GM18909 (cell line): ENCODE measurements at regions not wholly inside any gene's neighbourhood (a gene's known extent, or its start where the extent isn't known, plus 50 kb on each side); places are given as distances from the start of the nearest gene placed in this dataset.
"Not testable (repeated sequence)": the region's sequence is repeated elsewhere in the genome, so short reads cannot be mapped to it uniquely, and the experiment has no call there.

ENCODE experiments used
- ATAC-seq: cut with Tn5 transposase; IDR thresholded peaks from one replicate; pipeline ENCODE4 v1.9.1; 2021; ENCODE audit warnings: mild to moderate bottlenecking; ENCODE audit not compliant: unreplicated experiment, poor library complexity

DNA sequence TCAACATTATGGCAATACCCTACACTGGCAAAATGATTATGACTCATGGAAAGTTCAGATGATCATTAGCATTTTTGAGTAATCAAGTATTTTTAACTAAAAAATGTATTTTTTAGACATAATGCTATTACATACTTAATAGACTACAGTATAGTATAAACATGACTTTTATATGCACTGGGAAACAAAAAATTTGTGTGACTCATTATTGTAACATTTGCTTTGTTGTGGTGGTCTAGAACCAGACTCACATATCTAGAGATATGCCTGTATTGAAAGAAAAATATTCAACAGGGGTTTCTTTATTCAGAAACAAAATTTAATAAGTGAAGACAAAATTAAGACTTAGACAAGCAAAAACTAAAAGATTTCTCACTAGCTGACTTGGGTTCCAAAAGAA lies 385.3 kb upstream of the RIOK2 start:
- no peak for ATAC-seq

DNA sequence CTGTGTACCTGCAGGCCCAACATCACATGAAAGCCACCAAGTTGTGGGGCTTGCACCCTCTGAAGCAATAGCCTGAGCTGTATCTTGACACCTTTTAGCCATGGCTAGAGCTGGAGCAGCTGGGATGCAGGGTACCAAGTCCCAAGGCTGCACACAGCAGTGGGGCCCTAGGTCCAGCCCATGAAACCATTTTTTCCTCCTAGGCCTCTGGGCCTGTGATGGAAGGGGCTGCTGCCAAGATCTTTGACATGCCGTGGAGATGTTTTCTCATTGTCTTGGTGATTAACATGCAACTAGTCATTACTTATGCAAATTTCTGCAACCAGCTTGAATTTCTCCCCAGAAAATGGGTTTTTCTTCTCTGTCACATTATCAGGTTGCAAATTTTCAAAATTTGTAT lies 387.2 kb upstream of the RIOK2 start:
- no peak for ATAC-seq

DNA sequence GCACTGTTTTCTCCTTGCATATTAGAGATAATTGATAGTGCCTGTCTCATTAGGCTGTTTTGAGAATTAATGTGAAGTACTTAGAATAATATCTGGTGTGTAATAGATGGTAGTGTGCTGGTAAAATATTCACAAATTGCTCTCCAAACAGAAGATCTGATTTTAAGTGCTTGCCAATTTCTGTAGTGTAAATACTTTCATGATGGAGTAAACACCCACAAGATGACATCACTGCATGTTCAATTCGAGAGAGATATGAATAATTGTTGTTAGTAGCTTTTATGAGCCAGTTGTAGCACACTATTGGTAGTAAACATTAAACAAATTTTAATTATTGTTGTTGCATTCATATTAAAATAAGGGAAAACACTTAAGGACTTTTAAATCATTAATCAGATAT lies 392.3 kb upstream of the RIOK2 start:
- no peak for ATAC-seq

DNA sequence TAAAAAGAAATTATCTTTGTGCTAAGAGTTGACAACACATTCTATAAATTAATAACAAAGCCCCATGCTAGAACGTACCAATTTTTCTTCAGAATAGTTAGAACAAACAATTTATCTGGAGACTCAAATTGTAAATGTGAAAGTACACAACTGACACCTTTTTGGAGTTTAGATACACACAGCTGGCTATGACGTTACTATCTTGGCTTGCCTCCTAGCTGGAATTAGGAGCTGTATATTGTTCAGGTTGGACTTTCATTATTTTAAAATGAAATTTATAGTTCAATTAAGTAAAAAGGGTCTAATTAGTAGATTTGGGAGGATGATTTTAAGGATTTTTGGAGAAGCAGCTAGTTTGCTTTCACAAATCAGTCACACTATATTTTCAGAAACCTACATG lies 393.9 kb upstream of the RIOK2 start:
- no peak for ATAC-seq

DNA sequence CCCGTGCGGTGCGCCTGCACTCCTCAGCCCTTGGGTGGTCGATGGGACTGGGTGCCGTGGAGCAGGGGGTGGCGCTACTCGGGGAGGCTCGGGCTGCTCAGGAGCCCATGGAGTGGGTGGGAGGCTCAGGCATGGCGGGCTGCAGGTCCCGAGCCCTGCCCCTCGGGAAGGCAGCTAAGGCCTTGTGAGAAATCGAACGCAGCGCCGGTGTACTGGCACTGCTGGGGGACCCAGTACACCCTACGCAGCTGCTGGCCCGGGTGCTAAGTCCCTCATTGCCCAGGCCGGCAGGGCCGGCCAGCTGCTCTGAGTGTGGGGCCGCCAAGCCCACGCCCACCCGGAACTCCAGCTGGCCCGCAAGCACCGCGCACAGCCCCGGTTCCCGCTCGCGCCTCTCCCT lies 396.9 kb upstream of the RIOK2 start:
- ATAC-seq, result not testable (repeated sequence)

DNA sequence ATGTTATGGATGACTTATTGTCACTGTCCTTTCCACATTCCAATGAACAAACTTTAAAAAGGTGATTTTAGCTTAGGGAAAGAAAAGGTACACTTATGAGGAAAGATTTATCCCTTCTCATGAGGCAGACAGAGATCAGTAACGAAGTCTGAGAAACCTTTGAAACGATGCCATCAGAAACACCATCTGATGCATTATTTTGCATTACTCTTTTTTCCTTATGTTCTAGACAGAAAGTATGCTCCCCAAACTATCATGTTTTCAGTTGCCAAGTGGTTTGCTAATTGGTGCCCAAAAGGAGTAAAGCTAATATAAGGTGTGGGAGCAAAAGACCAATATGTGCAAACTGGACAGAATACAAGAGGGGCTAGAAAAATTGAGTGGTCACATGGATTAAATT lies 397.7 kb upstream of the RIOK2 start:
- no peak for ATAC-seq

DNA sequence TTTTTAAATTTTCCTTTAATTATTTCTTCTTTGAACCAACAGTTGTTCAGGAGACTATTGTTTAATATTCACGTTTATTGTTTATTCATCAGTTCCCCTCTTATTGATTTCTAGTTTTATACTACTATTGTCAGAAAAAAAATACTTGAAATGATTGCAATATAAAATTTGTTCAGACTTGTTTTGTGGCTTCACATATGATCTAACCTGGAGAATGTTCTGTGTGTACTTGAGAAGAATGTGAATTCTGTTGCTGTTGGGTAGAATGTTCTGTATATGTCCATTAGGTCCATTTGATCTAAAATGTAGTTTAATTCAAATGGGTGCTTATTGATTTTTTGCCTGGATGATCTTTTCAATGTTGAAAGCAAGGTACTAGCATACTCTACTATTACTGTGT lies 408.7 kb upstream of the RIOK2 start:
- ATAC-seq, result no peak

DNA sequence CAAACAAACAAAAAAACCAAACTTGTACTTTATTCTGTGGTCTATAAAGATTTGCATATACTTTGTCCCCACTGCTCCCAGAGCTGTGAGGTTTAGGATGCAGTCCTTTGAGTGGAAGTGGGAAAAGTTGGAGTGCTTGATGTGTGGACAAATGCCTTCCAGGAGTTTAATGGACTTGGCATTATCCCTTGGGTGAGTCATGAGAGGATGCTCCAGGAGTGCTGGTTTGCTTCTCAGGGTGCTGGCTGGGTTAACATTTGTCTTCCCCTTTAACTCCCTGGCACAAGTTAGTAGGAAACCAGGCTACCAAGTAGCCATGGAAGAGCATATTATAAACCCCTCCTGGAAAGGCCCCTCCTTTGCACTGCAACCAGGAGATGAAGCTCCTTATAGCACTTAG lies 417.4 kb upstream of the RIOK2 start:
- no peak for ATAC-seq

DNA sequence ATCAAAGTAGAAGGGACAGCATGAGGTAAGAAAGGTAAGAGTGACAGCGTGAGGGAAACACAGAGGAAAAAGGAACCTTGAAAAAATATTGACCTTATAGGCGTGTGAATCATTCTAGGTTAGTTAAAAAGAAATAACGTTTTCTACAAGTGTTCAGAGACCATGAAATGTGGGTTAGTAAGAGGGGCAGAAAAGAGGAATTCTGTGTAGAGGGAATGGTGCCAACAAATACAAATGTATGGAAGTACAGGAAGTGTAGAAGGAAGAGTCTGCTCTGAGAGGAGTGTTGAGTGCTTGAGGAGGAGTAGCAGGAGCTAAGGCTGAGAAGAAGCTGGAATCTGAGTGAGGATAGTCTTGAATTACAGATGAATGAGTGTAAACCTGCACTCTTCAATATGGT lies 418.6 kb upstream of the RIOK2 start:
- no peak for ATAC-seq

DNA sequence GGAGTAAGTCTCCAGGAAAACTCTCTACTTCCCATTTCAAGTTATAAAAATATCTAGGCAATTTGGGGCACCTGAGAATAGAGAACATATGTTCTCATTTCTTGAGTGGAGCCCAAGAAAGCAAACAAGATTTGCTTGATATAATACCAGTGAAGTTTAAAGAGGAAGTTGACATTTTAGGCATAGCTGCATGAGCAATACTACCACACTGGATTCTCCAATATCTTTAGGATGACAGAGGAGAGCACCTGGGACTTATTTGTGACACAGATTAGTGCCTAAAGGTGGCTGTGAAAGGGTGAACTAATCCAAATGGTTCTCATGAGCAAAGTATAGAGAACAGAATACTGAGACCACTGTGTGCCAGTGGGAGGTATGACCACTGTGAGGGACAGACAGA lies 423.5 kb upstream of the RIOK2 start:
- ATAC-seq, result no peak

DNA sequence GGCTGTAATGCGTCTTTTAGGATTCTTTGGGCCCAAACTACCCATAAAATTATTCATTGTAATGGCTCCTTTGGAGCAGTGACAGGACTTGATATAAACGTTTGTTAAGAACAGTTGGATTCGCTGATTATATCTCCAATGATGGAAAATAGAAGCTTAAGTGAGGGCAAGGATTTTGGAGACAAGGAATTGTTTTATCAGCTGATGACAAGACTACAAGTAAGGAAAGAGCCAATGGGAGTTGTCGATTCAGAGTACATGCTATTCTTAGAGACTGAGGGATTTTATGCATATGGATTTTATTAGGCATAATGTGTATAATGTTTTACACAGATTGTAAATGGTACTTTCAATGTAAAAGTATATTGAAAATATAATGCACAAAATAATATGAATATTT lies 425.5 kb upstream of the RIOK2 start:
- ATAC-seq, result no peak

DNA sequence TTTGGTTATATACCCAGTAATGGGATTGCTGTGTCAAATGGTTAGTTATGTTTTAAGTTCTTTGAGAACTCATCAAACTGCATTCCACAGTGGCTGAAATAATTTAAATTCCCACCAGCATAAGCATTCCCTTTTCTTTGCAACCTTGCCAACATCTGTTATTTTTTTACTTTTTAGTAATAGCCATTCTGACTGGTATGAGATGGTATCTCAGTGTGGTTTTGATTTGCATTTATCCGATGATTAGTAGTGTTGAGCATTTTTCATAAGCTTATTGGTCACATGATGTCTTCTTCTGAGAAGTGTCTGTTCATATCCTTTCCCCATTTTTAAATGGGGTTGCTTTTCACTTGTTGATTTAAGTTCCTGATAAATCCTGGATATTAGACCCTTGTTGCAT lies 435.7 kb upstream of the RIOK2 start:
- no peak for ATAC-seq

DNA sequence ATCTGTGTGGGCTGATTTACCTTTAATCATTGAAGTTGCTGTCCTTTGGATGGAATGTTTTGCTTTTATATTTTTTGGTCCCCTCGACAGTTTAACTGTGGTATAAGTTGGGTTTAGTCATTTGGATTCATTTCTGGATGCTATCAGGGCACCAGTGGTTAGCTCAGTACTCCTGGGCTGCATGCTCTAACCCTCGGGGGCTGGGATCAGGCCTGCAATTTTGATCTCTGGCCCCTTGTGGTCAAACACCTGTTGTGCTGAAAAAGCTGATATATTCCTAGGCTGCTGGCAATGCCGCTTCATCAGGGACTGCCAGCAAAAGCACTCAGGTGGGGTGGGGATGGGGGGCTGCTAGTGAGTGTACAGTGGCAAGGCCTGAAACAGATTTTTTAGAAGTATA lies 440.4 kb upstream of the RIOK2 start:
- ATAC-seq, result no peak

DNA sequence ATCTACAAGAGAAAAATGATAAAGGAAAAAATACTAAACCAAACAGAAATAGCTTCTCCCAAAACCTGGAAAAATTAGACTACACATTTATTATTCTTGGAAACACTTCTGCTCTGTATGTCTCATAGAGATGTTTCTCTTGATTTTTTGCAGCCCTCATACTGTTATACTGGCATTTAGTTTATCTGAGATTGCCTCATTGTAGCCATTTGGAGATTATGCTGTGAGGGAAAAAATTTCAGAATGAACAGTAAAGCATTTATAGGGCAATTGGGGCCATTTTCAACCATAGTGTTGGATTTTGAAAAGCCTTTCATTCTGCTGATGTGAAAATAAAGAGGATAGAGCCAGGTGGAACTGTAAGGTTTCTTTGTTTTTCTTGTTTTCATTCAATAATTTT lies 441.8 kb upstream of the RIOK2 start:
- ATAC-seq, result no peak

DNA sequence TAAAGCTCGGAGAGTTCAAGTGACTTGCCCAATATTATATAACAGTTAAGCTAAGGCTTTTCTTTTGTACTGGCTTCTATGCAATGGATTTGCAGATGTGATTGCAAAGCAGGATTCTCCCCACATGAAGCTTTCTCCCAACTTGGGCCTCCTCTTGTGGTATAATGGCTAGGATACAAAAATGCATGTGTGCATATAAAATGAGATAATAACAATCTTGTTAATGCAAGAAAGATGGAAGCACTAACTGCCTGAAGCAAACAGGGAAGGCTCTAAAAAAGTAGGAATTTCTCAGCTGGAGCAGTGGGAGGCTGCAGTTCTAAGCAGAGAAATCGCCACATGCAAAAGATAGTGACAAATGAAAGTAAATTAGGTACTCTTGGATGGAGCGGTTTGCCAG lies 444.2 kb upstream of the RIOK2 start:
- ATAC-seq, result no peak

DNA sequence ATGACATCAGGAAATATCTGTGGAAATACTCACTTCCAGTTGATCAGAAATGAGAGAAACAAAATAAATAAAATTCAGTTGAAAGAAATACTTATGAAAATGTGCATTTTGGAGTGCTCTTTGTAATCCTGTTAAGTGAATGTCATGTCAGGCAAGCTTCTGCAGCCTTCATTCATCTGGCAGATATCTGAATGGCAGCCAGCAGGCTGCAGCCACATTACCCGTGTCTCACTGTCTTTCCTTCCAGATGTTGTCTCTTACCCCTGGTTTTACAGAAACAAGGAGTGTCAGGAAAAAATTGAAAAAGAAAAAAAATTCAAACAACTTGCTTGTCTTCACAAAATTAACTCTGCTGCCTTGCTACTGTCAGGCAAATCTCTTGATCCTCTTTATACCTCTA lies 445.0 kb upstream of the RIOK2 start:
- ATAC-seq, result no peak

DNA sequence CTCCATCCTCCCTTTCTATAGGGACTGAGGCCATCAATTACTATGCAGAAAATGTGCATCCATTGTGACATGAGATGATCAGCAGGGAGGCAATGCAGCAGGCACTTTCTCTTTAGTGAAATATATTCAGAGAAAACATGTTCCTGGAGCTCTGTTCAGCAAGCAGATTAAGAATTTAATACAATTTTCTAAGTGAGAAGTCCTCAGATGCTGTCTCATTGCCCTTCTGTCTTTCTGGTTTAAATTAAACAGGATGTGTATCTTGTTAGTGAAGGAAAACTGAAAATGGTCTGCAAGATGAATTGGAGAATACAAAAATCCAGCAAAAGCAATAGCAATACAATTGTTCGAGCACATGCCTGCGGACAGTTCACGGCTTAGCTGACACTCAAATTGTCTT lies 445.8 kb upstream of the RIOK2 start:
- ATAC-seq, result no peak

DNA sequence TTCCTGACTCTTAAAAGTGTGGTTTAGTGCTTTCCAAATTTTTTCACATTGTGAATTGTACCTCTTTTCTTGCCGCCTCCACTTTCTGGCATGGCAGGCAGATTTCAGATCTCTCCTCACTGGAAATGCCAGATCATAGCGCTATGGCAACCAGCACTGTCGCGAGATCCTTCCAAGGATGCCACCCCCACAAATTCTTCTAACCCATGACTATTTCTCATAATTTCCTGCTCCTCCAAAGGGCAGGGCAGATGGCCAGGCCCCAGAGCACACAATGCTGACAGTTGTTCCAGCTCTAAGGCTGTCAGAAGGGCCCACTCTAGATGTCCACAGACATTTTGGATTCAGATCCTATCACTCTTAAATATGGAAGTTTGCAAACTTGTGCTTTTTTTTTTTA lies 446.2 kb upstream of the RIOK2 start:
- ATAC-seq, result no peak

DNA sequence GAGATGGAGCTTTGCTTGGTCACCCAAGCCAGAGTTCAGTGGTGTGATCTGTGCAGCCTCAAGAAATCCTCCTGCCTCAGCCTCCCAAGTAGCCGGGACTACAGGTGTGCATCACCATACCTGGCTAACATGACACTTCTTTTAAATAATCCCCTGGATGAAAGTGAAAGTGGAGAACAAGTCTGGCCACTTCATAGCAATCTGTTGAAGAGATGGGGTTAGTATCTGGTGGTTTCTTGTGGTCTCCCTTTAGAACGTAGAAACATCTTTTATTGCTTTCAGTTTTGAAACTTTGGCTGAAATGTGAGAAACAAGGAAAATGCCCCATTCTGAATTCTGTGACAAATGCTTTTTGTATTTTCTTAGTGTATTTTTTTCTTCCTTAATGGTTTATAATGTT lies 452.5 kb upstream of the RIOK2 start:
- ATAC-seq, result no peak

DNA sequence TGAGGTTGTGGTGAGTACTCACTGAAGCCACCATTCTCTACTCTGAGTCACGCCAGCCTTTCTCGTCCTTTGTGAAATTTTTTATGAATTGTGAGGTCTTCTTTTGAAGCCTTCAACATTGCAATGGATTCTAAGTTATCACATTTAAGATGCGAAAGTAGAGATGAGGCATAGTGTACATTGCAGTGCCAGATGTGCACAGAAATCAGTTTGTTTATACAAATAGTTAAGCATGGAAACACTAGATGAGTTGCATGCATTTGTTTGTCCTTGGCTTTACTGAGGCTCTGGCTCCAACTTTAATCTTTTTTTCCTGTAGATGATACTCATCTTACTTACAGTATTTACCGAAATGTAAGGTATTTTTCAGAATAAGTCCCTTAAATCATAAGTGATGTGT lies 453.7 kb upstream of the RIOK2 start:
- ATAC-seq, result no peak

DNA sequence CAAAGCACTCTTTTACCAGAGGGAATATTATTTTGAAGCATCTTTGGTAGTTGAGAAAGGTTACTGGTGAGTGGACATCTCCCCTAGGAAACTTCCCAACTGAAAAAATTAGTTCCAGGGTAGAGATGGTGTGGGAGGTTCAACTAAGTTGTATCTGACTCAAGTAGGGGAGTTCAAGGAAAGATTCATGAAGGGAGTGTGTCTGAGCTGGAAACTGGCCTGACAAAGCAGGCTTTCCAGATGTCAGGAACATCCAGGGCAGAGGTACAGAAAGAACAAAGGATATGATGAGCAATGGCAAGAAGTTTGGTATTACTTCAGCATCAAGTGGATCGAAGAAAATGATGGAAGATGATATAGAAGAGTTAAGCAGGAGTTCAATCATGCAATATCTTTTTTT lies 458.0 kb upstream of the RIOK2 start:
- no peak for ATAC-seq

DNA sequence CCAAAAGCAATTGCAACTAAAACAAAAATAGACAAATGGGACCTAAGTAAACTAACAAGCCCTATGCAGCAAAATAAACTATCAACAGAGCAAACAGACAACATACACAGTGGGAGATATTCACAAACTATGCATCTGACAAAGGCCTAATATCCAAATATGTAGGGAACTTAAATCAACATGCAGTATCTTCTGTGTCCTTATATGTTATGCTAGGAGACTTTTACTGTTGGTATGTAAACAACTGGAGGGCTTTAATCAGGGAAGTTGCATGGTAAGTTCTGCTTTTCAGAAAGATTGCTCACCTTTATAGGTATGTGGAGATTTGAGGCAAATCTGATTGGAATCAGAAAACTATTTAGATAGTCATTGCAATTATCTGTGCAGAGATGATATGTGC lies 461.2 kb upstream of the RIOK2 start:
- no peak for ATAC-seq

DNA sequence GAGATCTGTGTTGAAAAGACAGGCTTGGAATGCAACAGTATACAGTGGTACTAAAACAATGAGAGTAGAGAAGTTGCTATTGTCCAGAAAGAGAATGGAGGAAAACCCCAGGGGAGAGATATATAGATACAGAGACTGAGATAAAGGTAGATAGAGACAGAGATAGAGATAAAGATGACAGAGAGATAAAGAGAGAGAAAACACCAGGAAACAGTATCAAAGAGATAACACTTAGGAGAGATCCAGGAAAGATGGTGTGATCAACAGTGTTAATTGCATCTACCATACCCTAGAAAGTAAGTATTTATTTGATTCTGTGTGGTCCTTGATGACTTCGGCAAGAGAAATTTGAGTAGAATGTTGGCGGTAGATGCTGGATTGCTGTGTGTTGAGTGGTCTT lies 461.8 kb upstream of the RIOK2 start:
- ATAC-seq, result no peak

DNA sequence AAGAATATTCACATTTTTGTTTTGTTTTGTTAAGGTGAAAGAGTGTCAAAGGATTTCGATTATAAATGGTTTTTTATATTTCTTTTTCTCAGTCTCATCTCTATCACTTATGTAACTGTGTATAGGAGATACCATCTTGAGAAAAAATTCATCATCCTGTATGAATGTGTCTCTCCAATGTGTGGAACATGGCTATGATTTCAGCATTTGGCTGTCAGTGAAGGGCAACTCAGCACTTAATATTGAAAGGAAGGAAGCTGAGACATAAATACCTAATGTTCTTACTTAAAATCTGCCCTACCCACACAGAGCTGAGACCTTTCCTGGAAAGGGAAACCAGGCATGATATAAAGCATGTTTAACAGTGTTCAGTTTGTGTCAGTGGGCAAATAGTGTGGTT lies 474.2 kb upstream of the RIOK2 start:
- no peak for ATAC-seq
